Trophoblast cell (in vitro differentiated cells and primary cell): ENCODE measurements at regions not wholly inside any gene's neighbourhood (a gene's known extent, or its start where the extent isn't known, plus 50 kb on each side); places are given as distances from the start of the nearest gene placed in this dataset.
A peak's percentile ranks its signal among the peaks of the same experiment; 100 is the strongest.
"Not testable (repeated sequence)": the region's sequence is repeated elsewhere in the genome, so short reads cannot be mapped to it uniquely, and the experiment has no call there.

Experiments
- DNase-seq, 2 donors: peaks; one replicate each; pipeline ENCODE4 v3.0.0-alpha.2; 2016
- H2AFZ ChIP-seq: 2 replicates; pipeline ENCODE4 v1.6.1; 2013; ENCODE audit warnings: low read length, moderate library complexity, mild to moderate bottlenecking; ENCODE audit not compliant: insufficient read depth, poor library complexity
- H2AK5ac ChIP-seq: 2 replicates; pipeline ENCODE4 v1.6.1; 2013; ENCODE audit warnings: mild to moderate bottlenecking, low read length
- H2BK120ac ChIP-seq: 2 replicates; pipeline ENCODE4 v1.6.1; 2013; ENCODE audit warnings: low read length, mild to moderate bottlenecking, moderate library complexity; ENCODE audit not compliant: insufficient read depth, poor library complexity
- H2BK12ac ChIP-seq: 2 replicates; pipeline ENCODE4 v1.6.1; 2013; ENCODE audit warnings: mild to moderate bottlenecking, low read length, moderate library complexity
- H2BK5ac ChIP-seq: 2 replicates; pipeline ENCODE4 v1.6.1; 2013; ENCODE audit warnings: low read length, low read depth, moderate library complexity, mild to moderate bottlenecking; ENCODE audit not compliant: poor library complexity
- H3K14ac ChIP-seq: 2 replicates; pipeline ENCODE4 v1.6.1; 2013; ENCODE audit warnings: mild to moderate bottlenecking, low read length
- H3K18ac ChIP-seq: 2 replicates; pipeline ENCODE4 v1.6.1; 2013; ENCODE audit warnings: mild to moderate bottlenecking, low read length
- H3K23ac ChIP-seq: 2 replicates; pipeline ENCODE4 v1.6.1; 2013; ENCODE audit warnings: low read length
- H3K27ac ChIP-seq: 2 replicates; pipeline ENCODE4 v1.5.1; 2013; ENCODE audit warnings: low read depth, mild to moderate bottlenecking, inconsistent platforms, low read length, moderate library complexity
- H3K27me3 ChIP-seq: 2 replicates; pipeline ENCODE4 v1.6.1; 2013; ENCODE audit warnings: inconsistent platforms, mild to moderate bottlenecking, low read length, moderate library complexity; ENCODE audit not compliant: insufficient read depth
- H3K36me3 ChIP-seq, 2 experiments: 1 replicate in 1 of 2; 2 replicates in 1 of 2; pipeline ENCODE4 v1.6.1; 2013; ENCODE audit warnings: low read length in 2 of 2, mild to moderate bottlenecking in 2 of 2, moderate library complexity in 1 of 2; ENCODE audit not compliant: insufficient read depth in 2 of 2, control insufficient read depth in 1 of 2
- H3K4ac ChIP-seq: 2 replicates; pipeline ENCODE4 v1.6.1; 2013; ENCODE audit warnings: low read depth, mild to moderate bottlenecking, low read length, moderate library complexity
- H3K4me1 ChIP-seq, 2 experiments: 1 replicate in 1 of 2; 2 replicates in 1 of 2; pipeline ENCODE4 v1.6.1; 2013; ENCODE audit warnings: low read length in 2 of 2, mild to moderate bottlenecking in 2 of 2, moderate library complexity in 1 of 2; ENCODE audit not compliant: insufficient read depth in 2 of 2, control insufficient read depth in 1 of 2
- H3K4me2 ChIP-seq: 2 replicates; pipeline ENCODE4 v1.6.1; 2013; ENCODE audit warnings: inconsistent platforms, mild to moderate bottlenecking, low read length, moderate library complexity
- H3K4me3 ChIP-seq: 2 replicates; pipeline ENCODE4 v1.5.1; 2013; ENCODE audit warnings: mild to moderate bottlenecking, low read depth, low read length, inconsistent platforms
- H3K79me1 ChIP-seq: one replicate; pipeline ENCODE4 v1.6.1; 2013; ENCODE audit warnings: low read length
- H3K79me2 ChIP-seq: 2 replicates; pipeline ENCODE4 v1.6.1; 2013; ENCODE audit warnings: low read length, mild to moderate bottlenecking; ENCODE audit not compliant: control insufficient read depth, insufficient read depth, poor library complexity
- H3K9ac ChIP-seq: 2 replicates; pipeline ENCODE4 v1.6.1; 2013; ENCODE audit warnings: mild to moderate bottlenecking, low read length
- H3K9me3 ChIP-seq: 2 replicates; pipeline ENCODE4 v1.6.1; 2013; ENCODE audit warnings: low read depth, mild to moderate bottlenecking, control low read depth, inconsistent platforms, low read length; ENCODE audit not compliant: insufficient read depth
- H4K12ac ChIP-seq: 2 replicates; pipeline ENCODE4 v1.6.1; 2013; ENCODE audit warnings: low read depth, mild to moderate bottlenecking, low read length, moderate library complexity
- H4K8ac ChIP-seq: 2 replicates; pipeline ENCODE4 v1.6.1; 2013; ENCODE audit warnings: low read depth, mild to moderate bottlenecking, low read length, moderate library complexity
- H4K91ac ChIP-seq: one replicate; pipeline ENCODE4 v1.6.1; 2013; ENCODE audit warnings: low read depth, mild to moderate bottlenecking, low read length, moderate library complexity
- WGBS: extraction: QIAGEN DNeasy Blood & Tissue Kit; methylation state at CpG from one replicate; pipeline ENCODE4 v1.1.7; 2013; ENCODE audit warnings: missing lambda C conversion rate; ENCODE audit not compliant: insufficient read length, insufficient coverage; ENCODE audit errors: extremely low coverage; 5-methylcytosine and 5-hydroxymethylcytosine counted together

GRCh38 chr10:3313784-3314444 lies 141.3 kb upstream of the PITRM1 start:
- not testable (repeated sequence) for H3K79me2 ChIP-seq, H4K8ac ChIP-seq, H3K4me3 ChIP-seq, H3K4me1 ChIP-seq, H2AFZ ChIP-seq, H3K14ac ChIP-seq, H3K9ac ChIP-seq, H3K4me2 ChIP-seq, H2BK120ac ChIP-seq, H2BK5ac ChIP-seq, H3K4ac ChIP-seq, H2BK12ac ChIP-seq, H3K27me3 ChIP-seq, H3K18ac ChIP-seq, H3K9me3 ChIP-seq, H4K12ac ChIP-seq, H3K36me3 ChIP-seq, H2AK5ac ChIP-seq, H3K79me1 ChIP-seq, H3K23ac ChIP-seq, H4K91ac ChIP-seq, H3K27ac ChIP-seq
- no CpG with 5 or more reads among the region's 2 CpGs for WGBS
- peak in 1 of 2 donors; percentile 43 for DNase-seq

GRCh38 chr10:3312403-3312940 lies 139.9 kb upstream of the PITRM1 start:
- Histone ChIP-seq H3K4me2 (no peak overlapping the region), H3K9me3 (no peaks in the 10 kb centered on the region), H3K4me3 (no peak overlapping the region), H2BK5ac (no peak overlapping the region), H3K9ac (no peak overlapping the region), H3K36me3 (no peaks in the 10 kb centered on the region), H3K18ac (no peak overlapping the region), H4K12ac (no peak overlapping the region), H2AK5ac (no peak overlapping the region), H3K27me3 (no peaks in the 10 kb centered on the region), H3K79me2 (no peaks in the 10 kb centered on the region), H4K91ac (no peak overlapping the region), H3K23ac (no peak overlapping the region), H3K14ac (no peak overlapping the region), H2BK12ac (no peak overlapping the region), H2BK120ac (no peak overlapping the region), H3K27ac (no peak overlapping the region), H2AFZ (no peak overlapping the region), H3K4ac (no peak overlapping the region), H3K79me1 (no peaks in the 10 kb centered on the region), H3K4me1 (no peaks in the 10 kb centered on the region), H4K8ac (no peak overlapping the region)
- no peak for DNase-seq
- WGBS = no CpG with 5 or more reads among the region's 12 CpGs

- no peak overlapping the region for H3K18ac ChIP-seq
- H3K4me2 ChIP-seq = no peak overlapping the region
- H2AFZ ChIP-seq = no peak overlapping the region
- no peak overlapping the region for H2BK12ac ChIP-seq
- WGBS = no CpG with 5 or more reads among the region's 8 CpGs
- H3K4ac ChIP-seq = no peak overlapping the region
- H4K12ac ChIP-seq = no peak overlapping the region
- no peaks in the 10 kb centered on the region for H3K36me3 ChIP-seq
- H2BK5ac ChIP-seq = no peak overlapping the region
- no peaks in the 10 kb centered on the region for H3K79me2 ChIP-seq
- H3K9ac ChIP-seq = no peak overlapping the region
- H4K8ac ChIP-seq = no peak overlapping the region
- H3K14ac ChIP-seq = no peak overlapping the region
- no peaks in the 10 kb centered on the region for H3K4me1 ChIP-seq
- no peak overlapping the region for H2BK120ac ChIP-seq
- H3K79me1 ChIP-seq = no peaks in the 10 kb centered on the region
- no peaks in the 10 kb centered on the region for H3K27me3 ChIP-seq
- no peak overlapping the region for H4K91ac ChIP-seq
- no peak overlapping the region for H3K27ac ChIP-seq
- no peak overlapping the region for H3K23ac ChIP-seq
- no peak overlapping the region for H2AK5ac ChIP-seq
- H3K4me3 ChIP-seq = no peak overlapping the region
- no peaks in the 10 kb centered on the region for H3K9me3 ChIP-seq
- DNase-seq = no peak
Measured at GRCh38 chr10:3310016-3310784, 137.6 kb upstream of the PITRM1 start.

- Histone ChIP-seq H3K79me2 (no peaks in the 10 kb centered on the region), H4K91ac (no peak overlapping the region), H3K18ac (no peak overlapping the region), H3K9me3 (no peaks in the 10 kb centered on the region), H3K14ac (no peak overlapping the region), H3K4ac (no peak overlapping the region), H4K8ac (no peak overlapping the region), H3K4me1 (no peaks in the 10 kb centered on the region), H3K9ac (no peak overlapping the region), H3K23ac (no peak overlapping the region), H2BK12ac (no peak overlapping the region), H3K36me3 (no peaks in the 10 kb centered on the region), H3K79me1 (no peaks in the 10 kb centered on the region), H3K4me3 (no peak overlapping the region), H2BK5ac (no peak overlapping the region), H3K4me2 (no peak overlapping the region), H2BK120ac (no peak overlapping the region), H4K12ac (no peak overlapping the region), H2AFZ (no peak overlapping the region), H3K27ac (no peak overlapping the region), H3K27me3 (no peaks in the 10 kb centered on the region), H2AK5ac (no peak overlapping the region)
- no peak for DNase-seq
- no CpG with 5 or more reads among the region's 2 CpGs for WGBS
Measured at GRCh38 chr10:3306050-3306449, 133.5 kb upstream of the PITRM1 start.
